HG02642 (cell line): ENCODE measurements at regions not wholly inside any gene's neighbourhood (a gene's known extent, or its start where the extent isn't known, plus 50 kb on each side); places are given as distances from the start of the nearest gene placed in this dataset.

Experiments used
- ATAC-seq: cut with Tn5 transposase; IDR thresholded peaks from one replicate; pipeline ENCODE4 v1.9.1; 2021; ENCODE audit warnings: mild to moderate bottlenecking; ENCODE audit not compliant: unreplicated experiment, poor library complexity

DNA sequence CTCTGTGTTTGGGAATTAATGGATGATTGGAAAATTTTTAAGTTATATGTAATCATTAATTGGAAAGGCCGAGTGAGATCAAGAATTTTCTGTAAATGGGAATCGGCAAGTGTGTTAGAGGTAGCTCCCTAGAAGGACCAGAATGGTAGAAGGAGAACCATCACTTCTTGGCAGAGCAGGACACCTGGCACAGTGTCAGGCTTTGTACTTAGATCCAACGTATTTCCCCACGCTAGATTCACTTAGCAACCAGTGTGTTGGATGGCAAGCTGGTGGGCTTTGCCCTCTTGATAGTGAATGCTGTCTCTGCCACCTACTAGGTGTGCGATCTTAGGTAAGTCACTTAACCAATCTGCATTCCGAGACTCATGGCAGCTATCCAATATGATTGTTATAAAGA is 107.8 kb upstream of the ZNF438 start:
- ATAC-seq = no peak

DNA sequence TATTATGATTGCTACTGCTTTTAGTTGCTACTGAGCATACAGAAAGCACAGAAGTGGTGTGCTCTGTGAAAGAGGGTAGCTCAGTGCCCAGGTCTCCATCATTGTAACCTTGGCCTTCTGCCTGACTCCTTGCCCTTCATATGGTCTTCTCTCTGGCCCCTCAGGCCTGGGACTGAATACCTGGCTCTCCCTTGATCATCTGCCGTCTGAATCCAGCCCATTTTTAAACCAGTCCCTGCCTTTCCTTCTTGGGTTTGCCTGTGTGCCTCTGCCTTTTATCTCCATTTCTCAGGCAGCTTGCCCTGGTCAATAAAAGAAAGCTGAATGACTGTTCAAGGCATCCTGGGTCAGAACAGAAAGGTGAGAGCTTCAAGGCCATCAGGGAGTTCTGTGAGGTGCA is 109.1 kb upstream of the ZNF438 start:
- ATAC-seq = no peak

DNA sequence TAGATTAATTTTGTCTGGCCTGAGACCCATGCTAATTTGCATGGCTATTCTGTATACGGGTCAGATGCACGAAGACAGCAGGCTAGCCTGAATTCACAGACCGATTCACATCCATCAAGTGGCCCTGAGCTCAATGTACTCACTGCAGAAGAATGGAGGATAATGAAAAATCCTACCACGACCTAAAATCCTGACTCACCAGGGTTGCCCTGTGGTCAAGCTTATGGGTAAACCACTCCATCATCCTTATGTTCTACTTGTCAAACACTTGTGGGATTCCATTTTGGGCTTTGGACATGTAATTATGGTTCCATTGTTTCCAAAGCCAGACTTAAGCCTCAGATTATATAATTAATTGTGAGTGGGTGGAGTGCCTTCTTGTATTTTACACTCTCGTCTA is 110.4 kb upstream of the ZNF438 start:
- ATAC-seq = no peak

DNA sequence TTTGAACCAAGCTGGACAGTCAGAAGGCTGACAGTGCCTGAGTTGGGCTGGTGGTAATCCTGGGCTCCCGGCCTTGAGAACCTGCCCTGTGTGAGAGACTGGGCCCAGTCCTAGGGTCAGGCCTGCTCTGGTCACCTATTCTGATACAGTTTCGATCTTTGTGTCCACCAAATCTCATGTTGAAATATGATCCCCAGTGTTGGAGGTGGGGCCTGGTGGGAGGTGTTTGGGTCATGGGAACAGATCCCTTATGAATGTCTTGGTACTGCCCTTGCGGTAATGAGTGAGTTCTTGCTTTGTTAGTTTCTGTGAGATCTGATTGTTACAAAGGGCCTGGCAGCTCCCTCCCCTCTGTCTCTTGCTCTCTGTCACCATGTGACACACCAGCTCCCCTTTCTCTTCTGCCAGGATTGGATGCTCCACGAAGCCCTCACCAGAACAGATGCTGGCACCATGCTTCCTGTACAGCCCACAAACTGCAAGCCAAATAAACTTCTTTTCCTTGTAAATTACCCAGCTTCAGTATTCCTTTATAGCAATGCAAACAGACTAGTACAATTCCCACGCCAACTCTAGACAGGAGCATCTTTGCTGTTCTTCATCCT is 111.8 kb upstream of the ZNF438 start:
- ATAC-seq = no peak

DNA sequence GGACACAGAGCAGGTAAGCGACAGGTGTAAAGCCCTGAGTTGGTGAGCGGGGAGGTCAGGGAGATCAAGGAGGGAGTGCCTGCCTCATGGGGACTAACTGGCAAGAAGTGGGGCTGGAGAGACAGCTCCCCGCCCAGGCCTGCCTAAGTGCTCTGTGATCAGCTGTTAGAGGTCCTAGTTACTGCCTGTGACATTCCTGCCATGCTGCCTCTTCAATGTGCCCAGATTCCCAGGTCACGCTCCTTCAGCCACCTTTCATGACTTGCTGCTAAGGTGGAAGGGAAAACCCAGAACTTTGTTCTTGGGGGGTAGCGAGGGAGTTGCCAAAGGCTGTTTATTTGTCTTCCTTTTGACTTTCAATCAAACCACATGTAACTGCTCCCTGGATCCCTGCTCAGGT is 114.3 kb upstream of the ZNF438 start:
- ATAC-seq = no peak

DNA sequence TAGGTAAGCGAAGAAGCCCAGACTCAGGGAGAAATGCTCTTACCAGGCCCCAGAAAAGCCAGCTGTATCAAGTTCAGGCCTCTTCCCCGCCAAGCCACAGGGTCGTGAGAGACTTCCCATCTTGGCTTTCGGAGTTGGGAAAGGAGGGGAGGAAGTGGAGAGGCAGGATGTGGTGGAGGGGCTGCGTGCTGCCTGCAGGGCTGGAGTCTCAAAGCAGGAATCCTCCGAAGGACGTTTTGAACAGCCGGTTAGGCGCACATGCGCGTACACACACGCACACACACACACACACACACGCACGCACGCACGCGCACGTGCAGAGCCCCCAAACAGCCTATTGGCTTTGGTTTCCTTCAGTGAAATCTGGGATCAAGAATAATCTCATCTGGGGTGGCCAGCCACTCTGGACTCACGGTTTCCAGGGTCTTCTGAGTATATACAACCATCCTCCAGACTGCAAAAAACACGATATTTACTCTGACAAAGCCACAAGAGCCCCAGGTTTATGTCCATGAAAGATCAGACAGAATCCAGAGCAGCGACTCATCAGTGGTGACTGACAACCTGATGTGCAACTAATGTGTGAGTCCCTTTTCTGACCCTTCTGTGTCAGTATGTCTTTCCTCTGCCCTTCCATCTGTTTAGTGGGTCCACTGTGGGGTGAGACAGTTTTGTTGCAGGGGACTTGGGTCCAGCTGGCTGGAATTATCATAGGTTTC is 115.0 kb upstream of the ZNF438 start:
- ATAC-seq = no peak

DNA sequence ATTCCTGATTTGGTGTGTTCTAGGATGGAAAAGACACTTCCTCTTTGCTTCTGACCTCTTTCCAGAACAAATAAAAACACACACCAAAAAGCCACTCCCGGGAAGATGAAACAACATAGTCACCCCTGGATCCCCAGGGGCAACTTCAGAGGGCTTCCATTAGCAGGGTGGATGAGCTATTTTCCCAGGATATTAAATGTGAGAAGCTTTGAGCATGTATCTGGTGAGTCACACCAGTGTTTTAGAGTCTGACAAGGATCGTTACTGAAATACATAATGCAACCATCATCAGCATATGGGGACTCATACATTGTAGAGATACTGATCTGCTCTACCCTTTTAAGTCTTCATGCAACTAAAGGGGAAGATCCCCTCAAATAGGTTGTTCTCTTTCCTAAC is 115.5 kb upstream of the ZNF438 start:
- no peak for ATAC-seq

DNA sequence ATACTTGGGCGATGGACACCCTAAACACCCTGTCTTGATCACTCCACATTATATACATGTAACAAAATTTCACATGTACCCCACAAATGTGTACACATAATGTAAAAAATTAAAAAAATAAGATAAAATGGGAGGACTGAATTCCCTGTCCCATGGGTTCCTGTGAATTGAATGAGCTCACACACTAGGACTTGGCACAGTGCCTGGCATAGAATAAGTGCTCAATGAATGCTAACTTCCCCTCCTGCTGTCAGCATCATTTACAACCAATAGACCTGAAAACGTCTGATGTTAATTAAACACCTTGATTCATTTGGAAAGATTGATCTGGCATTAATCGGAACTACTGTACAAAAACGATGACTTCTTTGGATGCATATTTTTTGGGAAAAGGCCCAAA is 117.3 kb upstream of the ZNF438 start:
- ATAC-seq = no peak

DNA sequence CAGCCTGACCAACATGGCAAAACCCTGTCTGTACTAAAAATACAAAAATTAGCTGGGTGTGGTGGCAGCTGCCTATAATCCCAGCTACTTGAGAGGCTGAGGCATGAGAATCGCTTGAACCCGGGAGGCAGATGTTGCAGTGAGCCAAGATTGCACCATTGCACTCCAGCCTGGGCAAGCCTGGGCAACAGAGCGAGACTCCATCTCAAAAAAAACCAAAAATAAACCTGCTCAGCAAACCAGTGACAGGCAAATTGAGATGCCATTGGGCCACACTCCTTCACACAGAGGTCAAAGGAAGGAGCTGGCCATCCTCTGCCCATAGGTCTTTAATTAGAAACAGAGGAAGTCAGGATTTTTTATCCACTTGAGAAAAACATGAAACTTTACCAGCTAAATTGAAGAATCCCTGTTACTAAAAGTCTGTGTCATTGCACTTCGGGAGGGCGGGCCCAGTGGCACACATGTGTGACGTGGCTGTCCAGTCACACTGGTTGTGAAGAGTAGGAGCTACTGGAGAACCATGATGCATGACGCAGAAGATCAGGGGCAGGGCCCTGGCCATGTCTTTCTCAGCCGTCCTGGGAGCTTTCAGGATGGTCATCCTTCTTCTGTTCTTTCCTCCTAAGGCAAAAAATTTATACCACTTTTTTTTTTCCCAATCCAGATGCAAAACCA is 118.3 kb upstream of the ZNF438 start:
- no peak for ATAC-seq

DNA sequence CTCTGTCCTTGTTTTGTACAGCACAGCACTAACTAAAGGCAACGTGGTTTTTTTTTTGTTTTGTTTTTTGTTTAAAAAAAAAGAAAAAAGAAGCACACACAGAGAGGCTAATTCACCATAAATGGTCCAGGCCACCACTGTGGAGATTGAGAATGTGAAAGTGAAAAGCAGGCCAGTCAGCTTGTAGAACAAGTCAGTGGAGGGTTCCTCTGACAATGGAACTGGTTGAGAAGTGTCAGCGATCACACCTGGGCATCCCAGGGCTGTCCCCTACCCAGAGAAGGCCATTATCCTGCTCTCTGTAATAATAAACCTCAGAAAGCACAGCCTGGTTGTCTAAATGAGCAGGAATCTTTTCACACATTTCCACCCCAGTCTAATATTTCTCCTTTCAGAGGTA is 119.6 kb upstream of the ZNF438 start:
- no peak for ATAC-seq

DNA sequence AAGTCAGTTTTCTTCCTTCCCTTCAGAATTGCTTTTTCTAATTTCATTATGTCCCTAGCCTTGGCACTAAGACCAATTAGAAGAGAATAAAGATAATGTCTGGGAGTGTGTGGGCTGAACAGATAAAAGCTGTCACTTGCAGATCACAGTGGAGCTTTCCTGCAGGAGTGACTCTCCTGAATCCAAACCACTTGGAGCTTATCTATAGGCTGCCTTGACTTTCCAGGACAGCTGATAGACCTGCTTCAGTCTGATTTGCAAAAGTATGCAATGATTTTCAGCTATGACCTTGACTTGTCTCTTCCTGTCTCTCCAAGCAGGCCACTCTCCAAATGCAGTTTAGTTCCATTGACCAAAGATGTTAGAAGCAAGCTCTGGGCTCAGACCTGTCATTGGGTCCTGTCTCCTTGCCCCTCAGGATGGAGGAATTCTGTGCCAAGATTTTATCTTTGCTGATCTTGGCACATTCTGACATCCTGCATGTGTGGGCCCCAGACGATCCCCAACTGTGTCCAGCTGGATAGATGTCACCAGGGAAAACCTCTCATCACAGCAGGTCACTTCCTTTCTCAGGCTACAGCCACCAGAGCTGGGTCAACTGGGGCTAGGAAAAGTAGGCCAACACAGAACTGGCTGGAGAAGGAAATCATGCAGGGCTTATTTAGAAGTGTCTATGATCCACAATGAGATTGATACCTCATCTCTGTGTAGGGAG is 120.9 kb upstream of the ZNF438 start:
- no peak for ATAC-seq

DNA sequence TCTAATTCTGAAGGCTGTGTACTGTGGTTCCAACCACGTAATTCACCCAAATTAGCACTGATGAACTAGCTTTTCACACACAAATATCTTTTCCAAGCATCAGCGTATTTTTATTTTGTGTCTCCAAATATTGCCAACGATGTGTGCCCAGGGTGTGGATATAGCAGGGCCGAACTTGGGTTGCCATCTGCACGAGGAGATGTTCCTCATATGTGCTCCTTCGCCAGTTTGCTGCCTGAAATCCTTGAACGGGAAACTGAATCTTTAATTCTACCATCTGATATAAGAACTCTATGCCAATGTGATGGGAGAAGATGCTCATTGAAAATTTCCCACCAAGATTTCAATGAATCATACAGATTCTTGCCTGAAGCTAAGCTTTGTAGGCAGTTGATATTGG is 121.5 kb upstream of the ZNF438 start:
- no peak for ATAC-seq

DNA sequence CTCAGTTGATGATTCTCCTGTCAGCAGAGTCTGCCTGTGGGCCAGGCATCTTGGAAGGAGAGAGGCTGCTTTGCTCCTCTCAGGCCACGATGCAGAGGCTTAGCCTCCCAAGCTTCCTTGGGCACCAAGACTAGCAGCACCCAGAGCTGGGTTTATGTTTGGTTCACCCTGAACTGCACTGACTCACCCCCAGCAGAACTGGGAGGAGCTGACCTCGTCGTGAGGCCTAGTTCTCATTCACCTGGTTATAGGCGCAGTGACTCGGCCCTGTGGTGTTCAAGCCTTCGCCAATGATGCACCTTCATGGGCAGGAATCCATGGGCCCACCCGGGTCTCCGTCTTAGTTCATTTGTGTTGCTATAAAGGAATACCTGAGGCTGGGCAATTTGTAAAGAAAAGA is 122.0 kb upstream of the ZNF438 start:
- no peak for ATAC-seq

DNA sequence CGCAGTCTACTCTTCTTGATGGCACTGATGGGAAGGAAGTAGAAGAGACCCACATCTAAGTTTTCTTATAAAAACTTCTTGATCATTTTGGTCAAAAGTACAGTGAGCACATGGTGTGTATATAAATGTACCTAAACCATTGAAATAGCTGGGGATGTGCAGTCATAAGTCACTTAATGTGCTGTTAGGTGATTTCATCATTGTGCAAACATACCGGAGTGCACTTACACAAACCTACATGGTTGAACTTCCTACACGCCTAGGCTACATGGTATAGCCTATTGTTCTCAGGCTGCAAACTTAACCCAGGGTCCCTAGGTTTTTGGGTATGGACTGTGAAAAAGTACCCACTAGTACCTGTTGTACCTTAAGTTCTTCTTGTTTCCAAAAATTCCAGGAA is 123.3 kb upstream of the ZNF438 start:
- ATAC-seq = no peak

DNA sequence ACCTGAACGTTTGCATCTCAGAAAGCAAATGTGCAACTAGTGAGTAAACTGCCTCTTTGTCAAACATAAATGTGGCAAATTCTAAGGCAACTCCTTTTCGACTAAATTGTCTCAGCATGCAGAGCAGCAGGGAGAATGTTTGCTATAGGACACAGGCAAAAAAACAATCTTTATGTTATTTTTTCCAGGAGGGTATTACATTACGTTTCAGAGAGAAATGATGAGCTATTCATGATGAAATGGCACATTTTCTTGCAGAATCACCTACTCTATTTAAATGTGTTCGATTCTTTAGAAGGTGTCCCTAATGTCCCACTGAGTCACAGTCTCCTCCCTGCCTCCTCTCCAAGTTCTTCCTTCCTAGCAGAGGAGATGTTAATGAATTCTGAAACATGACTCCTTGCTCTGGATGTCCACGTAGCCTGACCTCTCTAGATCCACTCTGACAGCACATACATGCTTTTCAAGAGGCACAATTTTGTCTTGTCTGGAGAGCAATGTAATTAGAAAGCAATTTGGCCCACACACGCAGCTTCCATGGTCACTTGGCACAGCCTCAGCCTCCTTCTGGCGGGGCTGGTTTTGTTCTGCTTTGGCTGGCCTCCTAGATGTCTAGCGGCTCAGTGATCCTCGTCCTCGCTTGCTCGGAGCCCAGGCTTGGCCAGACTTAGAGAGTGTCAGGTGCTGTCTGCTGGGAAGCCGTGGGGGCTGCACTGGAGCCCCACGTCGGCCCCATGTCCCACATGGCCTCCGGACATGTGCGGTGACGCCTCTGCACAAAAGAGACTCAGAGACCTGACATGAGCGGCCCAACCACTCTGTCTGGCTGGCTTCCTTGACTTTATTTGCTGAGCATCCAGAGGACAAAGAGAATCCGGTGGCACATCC is 125.7 kb upstream of the ZNF438 start:
- ATAC-seq = no peak

DNA sequence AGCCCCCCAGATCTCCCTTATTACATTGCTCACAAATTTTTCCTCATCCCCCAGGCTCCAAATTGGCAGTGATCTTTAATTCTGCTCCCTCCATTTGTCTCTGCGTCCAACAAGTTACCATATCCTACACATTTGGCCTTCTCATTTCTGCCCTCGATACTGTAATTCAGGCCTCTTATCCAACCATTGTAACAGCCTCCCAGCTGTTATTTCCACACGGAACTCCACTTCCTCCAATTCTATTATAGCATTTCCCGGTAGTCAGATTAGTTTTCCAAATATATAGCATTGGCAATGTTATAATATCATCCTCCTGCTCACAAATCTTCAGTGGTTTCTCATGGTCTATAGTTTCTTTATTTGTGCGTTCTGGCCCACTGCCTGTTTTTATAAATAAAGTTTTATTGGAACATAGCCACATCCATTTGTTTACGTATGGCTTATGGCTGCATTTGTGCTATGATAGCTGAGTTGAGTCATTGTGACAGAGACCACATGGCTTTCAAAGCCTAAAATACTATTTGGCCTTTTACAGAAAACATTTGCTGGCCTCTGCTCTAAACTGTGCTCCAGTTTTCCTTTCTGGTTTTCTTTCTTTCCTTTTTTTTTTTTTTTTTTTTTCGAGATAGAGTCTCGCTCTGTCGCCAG is 126.5 kb upstream of the ZNF438 start:
- no peak for ATAC-seq

DNA sequence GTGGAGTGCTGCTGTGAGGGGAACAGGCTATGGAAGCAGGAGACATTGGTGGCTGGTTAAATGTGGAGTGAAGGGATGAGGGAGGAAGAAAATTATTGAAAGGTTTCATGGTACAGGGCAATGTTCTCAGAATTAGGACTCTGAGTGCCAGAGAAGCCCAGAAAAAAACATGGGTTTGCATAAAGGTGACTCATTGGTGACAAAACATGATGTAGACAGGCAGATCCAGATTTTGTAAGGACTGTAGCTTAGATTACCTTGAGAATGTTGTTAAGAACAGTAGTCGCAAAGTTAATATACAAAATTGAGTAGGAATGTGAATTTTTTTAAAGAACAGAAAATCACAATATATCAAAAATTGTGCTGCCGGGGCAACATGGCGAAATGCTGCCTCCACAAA is 134.9 kb upstream of the ZNF438 start:
- ATAC-seq = no peak

DNA sequence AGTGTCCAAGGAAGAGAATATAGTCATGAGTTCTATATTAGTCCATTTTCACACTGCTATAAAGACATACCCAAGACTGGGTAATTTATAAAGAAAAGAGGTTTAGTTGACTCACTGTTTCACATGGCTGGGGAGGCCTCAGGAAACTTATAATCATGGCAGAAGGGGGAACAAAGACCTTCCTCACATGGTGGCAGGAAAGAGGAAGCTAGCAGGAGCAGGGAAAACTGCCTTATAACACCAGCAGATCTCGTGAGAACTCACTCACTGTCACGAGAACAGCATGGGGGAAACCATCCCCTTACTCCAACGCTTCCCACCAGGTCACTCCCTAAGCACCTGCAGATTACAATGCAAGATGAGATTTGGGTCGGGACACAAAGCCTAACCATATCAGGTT is 139.0 kb upstream of the ZNF438 start:
- no peak for ATAC-seq

DNA sequence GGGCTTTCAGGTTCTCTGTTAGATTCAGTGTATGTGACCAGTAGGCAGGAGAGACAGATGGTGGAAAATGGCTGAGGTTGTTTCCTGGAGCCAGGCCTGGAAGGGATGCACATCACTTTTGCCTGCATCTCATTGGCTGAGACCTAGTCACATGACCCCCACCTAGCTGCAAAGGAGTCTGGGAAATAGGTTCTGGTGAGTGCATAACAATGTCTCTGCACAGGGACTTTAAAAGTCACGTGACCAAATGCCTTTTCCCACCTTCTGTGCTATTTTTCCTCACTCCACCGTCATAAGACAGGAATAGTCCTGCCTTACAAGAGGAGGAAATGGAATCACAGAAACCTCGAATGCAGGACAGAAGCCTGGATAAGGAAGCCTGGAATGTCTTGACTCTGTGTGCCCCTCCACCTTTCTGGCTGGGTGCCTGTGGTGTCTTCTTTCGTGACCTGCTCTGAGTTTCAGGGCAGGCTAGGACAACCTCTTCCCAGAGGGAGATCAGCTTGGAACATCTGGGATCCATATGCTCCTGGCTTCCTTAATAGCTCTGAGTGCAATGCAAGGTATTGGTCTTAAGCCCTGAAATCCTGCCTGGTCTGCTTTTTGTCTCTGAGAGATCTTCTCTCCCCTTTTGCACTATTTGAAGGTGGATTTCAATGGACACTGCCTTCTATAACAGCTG is 139.9 kb upstream of the ZNF438 start:
- no peak for ATAC-seq
